Activated CD4-positive, alpha-beta T cell treated with anti-CD3 and anti-CD28 coated beads, Interleukin-2, amount 50 U/mL, for 48 hours (primary cell): ENCODE measurements at regions not wholly inside any gene's neighbourhood (a gene's known extent, or its start where the extent isn't known, plus 50 kb on each side); places are given as distances from the start of the nearest gene placed in this dataset.
"Not testable (repeated sequence)": the region's sequence is repeated elsewhere in the genome, so short reads cannot be mapped to it uniquely, and the experiment has no call there.

Experiments used
- DNase-seq, 2 experiments: peaks; one replicate each; pipeline ENCODE4 v3.0.0-alpha.2; 2020

GRCh38 chr5:88090506-88090905, 178.1 kb downstream of the TMEM161B start:
- DNase-seq: no peak

- DNase-seq: no peak
Measured at GRCh38 chr5:88089719-88090390, 178.8 kb downstream of the TMEM161B start.

- no peak for DNase-seq
Measured at GRCh38 chr5:88085462-88085861, 183.2 kb downstream of the TMEM161B start.

GRCh38 chr5:88081877-88082276, 186.8 kb downstream of the TMEM161B start:
- no peak for DNase-seq

GRCh38 chr5:88063813-88064212, 204.8 kb downstream of the TMEM161B start:
- no peak for DNase-seq

- no peak for DNase-seq
Measured at GRCh38 chr5:88060194-88060593, 208.5 kb downstream of the TMEM161B start.

- no peak for DNase-seq
Measured at GRCh38 chr5:88058625-88059024, 210.0 kb downstream of the TMEM161B start.

- not testable (repeated sequence) for DNase-seq
Measured at GRCh38 chr5:88052468-88052867, 216.2 kb downstream of the TMEM161B start.

GRCh38 chr5:88051148-88051547, 217.5 kb downstream of the TMEM161B start:
- no peak for DNase-seq

GRCh38 chr5:88049737-88050136, 218.9 kb downstream of the TMEM161B start:
- no peak for DNase-seq

- no peak for DNase-seq
Measured at GRCh38 chr5:88049156-88049555, 219.5 kb downstream of the TMEM161B start.

GRCh38 chr5:88045931-88046461, 222.6 kb downstream of the TMEM161B start:
- no peak for DNase-seq

GRCh38 chr5:88045165-88045564, 223.5 kb downstream of the TMEM161B start:
- DNase-seq: no peak

- no peak for DNase-seq
Measured at GRCh38 chr5:88034520-88034919, 234.1 kb downstream of the TMEM161B start.

GRCh38 chr5:88033191-88033590, 235.5 kb downstream of the TMEM161B start:
- no peak for DNase-seq

- DNase-seq: no peak
Measured at GRCh38 chr5:88029011-88029410, 239.6 kb downstream of the TMEM161B start.

GRCh38 chr5:88021141-88021540, 247.5 kb downstream of the TMEM161B start:
- no peak for DNase-seq

- DNase-seq: not testable (repeated sequence)
Measured at GRCh38 chr5:88014984-88015383, 253.7 kb downstream of the TMEM161B start.

GRCh38 chr5:88000877-88001276, 267.8 kb downstream of the TMEM161B start:
- no peak for DNase-seq

- DNase-seq: no peak
Measured at GRCh38 chr5:87997662-87998061, 271.0 kb downstream of the TMEM161B start.

- no peak for DNase-seq
Measured at GRCh38 chr5:87966213-87966612, 302.4 kb downstream of the TMEM161B start.

GRCh38 chr5:87954121-87954520, 314.5 kb downstream of the TMEM161B start:
- no peak for DNase-seq

GRCh38 chr5:87951661-87952060, 317.0 kb downstream of the TMEM161B start:
- no peak for DNase-seq

- DNase-seq: no peak
Measured at GRCh38 chr5:87949676-87950631, 318.7 kb downstream of the TMEM161B start.
